MCF 10A (cell line): ENCODE measurements at regions not wholly inside any gene's neighbourhood (a gene's known extent, or its start where the extent isn't known, plus 50 kb on each side); places are given as distances from the start of the nearest gene placed in this dataset.
"Not testable (repeated sequence)": the region's sequence is repeated elsewhere in the genome, so short reads cannot be mapped to it uniquely, and the experiment has no call there.

Experiments
- BruUV-seq: library from RNA; stranded (reverse); fragments of 400-500 nt; replicated peaks from 2 replicates; lab custom pipeline; 2021; lab: Mats Ljungman, UMichigan
- CTCF ChIA-PET: fragments of 300-600 bp; sonication (Branson Sonifier 250); formaldehyde crosslinking; extraction: SDS; loops from one replicate; lab custom pipeline; 2021; ENCODE audit warnings: antibody characterized with exemption, inconsistent platforms; lab: Yijun Ruan, JAX
- POLR2A ChIA-PET: fragments of 300-600, 350-650 bp; sonication (Branson Sonifier 250); formaldehyde crosslinking; extraction: SDS; loops from one replicate; lab custom pipeline; 2020; ENCODE audit warnings: antibody characterized with exemption, inconsistent platforms; lab: Yijun Ruan, JAX
- DNase-seq: peaks from one replicate; pipeline ENCODE4 v3.0.0-alpha.2; 2018; ENCODE audit not compliant: unreplicated experiment
- H3K27ac Mint-ChIP-seq: one replicate; pipeline ENCODE4 v1.8.0; 2022; ENCODE audit warnings: mild to moderate bottlenecking, low read depth, mixed read lengths; ENCODE audit not compliant: unreplicated experiment
- H3K27me3 Mint-ChIP-seq: one replicate; pipeline ENCODE4 v1.8.0; 2022; ENCODE audit warnings: mixed read lengths; ENCODE audit not compliant: insufficient read depth, unreplicated experiment
- H3K36me3 Mint-ChIP-seq: one replicate; pipeline ENCODE4 v1.8.0; 2022; ENCODE audit warnings: mild to moderate bottlenecking, moderate library complexity, mixed read lengths; ENCODE audit not compliant: insufficient read depth, unreplicated experiment
- H3K4me1 Mint-ChIP-seq: one replicate; pipeline ENCODE4 v1.8.0; 2022; ENCODE audit warnings: mixed read lengths; ENCODE audit not compliant: insufficient read depth, unreplicated experiment
- H3K4me3 Mint-ChIP-seq: one replicate; pipeline ENCODE4 v1.8.0; 2022; ENCODE audit warnings: mild to moderate bottlenecking, moderate library complexity, mixed read lengths; ENCODE audit not compliant: unreplicated experiment
- H3K9me3 Mint-ChIP-seq: one replicate; pipeline ENCODE4 v1.8.0; 2022; ENCODE audit warnings: mixed read lengths; ENCODE audit not compliant: unreplicated experiment
- CTCF ChIP-seq: fragments of 200-600 bp; IDR thresholded peaks from one replicate; pipeline ENCODE4 v1.8.0; 2022; ENCODE audit warnings: antibody characterized with exemption, mild to moderate bottlenecking; ENCODE audit not compliant: unreplicated experiment
- intact Hi-C: fragments of 100-400 bp; cut with micrococcal nuclease; formaldehyde crosslinking; loops from 2 replicates; pipeline ENCODE4 v1.14.1; 2022

GRCh38 chr1:91098299-91098906, 76.6 kb upstream of the ZNF644 start:
- peak; percentile 23 for DNase-seq
- ChIA-PET CTCF (interaction anchor here (0.6 to 0.9 kb wide), 2 partner anchors 18 to 50 kb away, joined by 3 read pairs; no protein-coding TSS in a partner anchor), POLR2A (interaction anchor here (0.6 to 0.7 kb wide), 2 partner anchors 25 to 28 kb away, joined by 4 read pairs; no protein-coding TSS in a partner anchor)

GRCh38 chr1:91095321-91095720, 73.5 kb upstream of the ZNF644 start:
- DNase-seq, H3K9me3 Mint-ChIP-seq, BruUV-seq, H3K36me3 Mint-ChIP-seq, intact Hi-C loops, H3K4me3 Mint-ChIP-seq, CTCF ChIA-PET, H3K27ac Mint-ChIP-seq: not testable (repeated sequence)
- peaks cover 12% of the 10 kb centered on the region for H3K4me1 Mint-ChIP-seq
- H3K27me3 Mint-ChIP-seq: peaks cover 11% of the 10 kb centered on the region
- POLR2A ChIA-PET: interaction anchor here (0.7 kb wide), 1 partner anchor 16 kb away, joined by 3 read pairs; no protein-coding TSS in a partner anchor

More at GRCh38 chr1:91098299-91098906, 76.6 kb upstream of the ZNF644 start:
- BruUV-seq: no TSS peak
- no peak overlapping the region for H3K27ac Mint-ChIP-seq
- intact Hi-C loops: no loop called here
- no peak overlapping the region for H3K4me3 Mint-ChIP-seq
- peaks cover 6% of the 10 kb centered on the region for H3K4me1 Mint-ChIP-seq
- TF ChIP-seq CTCF: no peak
- no peaks in the 10 kb centered on the region for H3K36me3 Mint-ChIP-seq
- H3K27me3 Mint-ChIP-seq: peaks cover 11% of the 10 kb centered on the region
- H3K9me3 Mint-ChIP-seq: peaks cover 8% of the 10 kb centered on the region

- CTCF ChIA-PET: interaction anchor here (0.6 to 0.7 kb wide), 4 partner anchors 71 to 1493 kb away, joined by 3 to 4 read pairs (median 3); no protein-coding TSS in a partner anchor
- H3K4me3 Mint-ChIP-seq: no peak overlapping the region
Observed at GRCh38 chr1:91092503-91092902, 70.7 kb upstream of the ZNF644 start.

GRCh38 chr1:91091812-91092211, 70.0 kb upstream of the ZNF644 start:
- Mint-ChIP-seq H3K27me3 (peaks cover 11% of the 10 kb centered on the region), H3K4me1 (peaks cover 6% of the 10 kb centered on the region), H3K36me3 (no peaks in the 10 kb centered on the region), H3K4me3 (no peak overlapping the region), H3K27ac (no peak overlapping the region), H3K9me3 (peaks cover 8% of the 10 kb centered on the region)
- BruUV-seq: no TSS peak
- intact Hi-C loops: no loop called here
- DNase-seq: peak; percentile 44
- no peak for TF ChIP-seq CTCF
- POLR2A ChIA-PET: interaction anchor here (0.9 to 1.3 kb wide), 2 partner anchors 21 to 29 kb away, joined by 3 read pairs; no protein-coding TSS in a partner anchor
- CTCF ChIA-PET: interaction anchor here (0.6 to 0.7 kb wide), 3 partner anchors 117 to 191 kb away, joined by 3 to 4 read pairs (median 3); no protein-coding TSS in a partner anchor

More at GRCh38 chr1:91092503-91092902, 70.7 kb upstream of the ZNF644 start:
- BruUV-seq: no TSS peak
- POLR2A ChIA-PET: interaction anchor here (0.6 to 1.3 kb wide), 2 partner anchors 22 to 655 kb away, joined by 3 read pairs; no protein-coding TSS in a partner anchor
- H3K4me1 Mint-ChIP-seq: peaks cover 6% of the 10 kb centered on the region
- H3K9me3 Mint-ChIP-seq: peaks cover 8% of the 10 kb centered on the region
- no peak overlapping the region for H3K27ac Mint-ChIP-seq
- H3K27me3 Mint-ChIP-seq: peaks cover 11% of the 10 kb centered on the region
- intact Hi-C loops: no loop called here
- no peaks in the 10 kb centered on the region for H3K36me3 Mint-ChIP-seq
- TF ChIP-seq CTCF: no peak
- DNase-seq: peak; percentile 30
